IPS-15b (cell line): ENCODE measurements at regions not wholly inside any gene's neighbourhood (a gene's known extent, or its start where the extent isn't known, plus 50 kb on each side); places are given as distances from the start of the nearest gene placed in this dataset.

ENCODE experiments used
- H3K27me3 ChIP-seq: one replicate; pipeline ENCODE4 v1.6.1; 2013; ENCODE audit warnings: low read length; ENCODE audit not compliant: control insufficient read depth, insufficient read depth
- H3K36me3 ChIP-seq: one replicate; pipeline ENCODE4 v1.6.1; 2013; ENCODE audit warnings: low read length; ENCODE audit not compliant: control insufficient read depth, insufficient read depth
- H3K4me1 ChIP-seq: one replicate; pipeline ENCODE4 v1.6.1; 2013; ENCODE audit warnings: mild to moderate bottlenecking, low read length; ENCODE audit not compliant: control insufficient read depth, insufficient read depth
- H3K4me3 ChIP-seq: one replicate; pipeline ENCODE4 v1.5.1; 2013; ENCODE audit warnings: low read depth, low read length
- H3K9ac ChIP-seq: one replicate; pipeline ENCODE4 v1.6.1; 2013; ENCODE audit warnings: low read depth, mild to moderate bottlenecking, low read length
- H3K9me3 ChIP-seq: one replicate; pipeline ENCODE4 v1.6.1; 2013; ENCODE audit warnings: mild to moderate bottlenecking, low read length; ENCODE audit not compliant: control insufficient read depth, insufficient read depth

GRCh38 chr2:146048141-146048540 lies 1528.2 kb upstream of the ZEB2 start:
- H3K36me3 ChIP-seq, result no peaks in the 10 kb centered on the region
- H3K9me3 ChIP-seq, result no peaks in the 10 kb centered on the region
- H3K4me1 ChIP-seq, result no peaks in the 10 kb centered on the region
- no peak overlapping the region for H3K4me3 ChIP-seq
- no peak overlapping the region for H3K9ac ChIP-seq
- H3K27me3 ChIP-seq, result no peaks in the 10 kb centered on the region

DNA sequence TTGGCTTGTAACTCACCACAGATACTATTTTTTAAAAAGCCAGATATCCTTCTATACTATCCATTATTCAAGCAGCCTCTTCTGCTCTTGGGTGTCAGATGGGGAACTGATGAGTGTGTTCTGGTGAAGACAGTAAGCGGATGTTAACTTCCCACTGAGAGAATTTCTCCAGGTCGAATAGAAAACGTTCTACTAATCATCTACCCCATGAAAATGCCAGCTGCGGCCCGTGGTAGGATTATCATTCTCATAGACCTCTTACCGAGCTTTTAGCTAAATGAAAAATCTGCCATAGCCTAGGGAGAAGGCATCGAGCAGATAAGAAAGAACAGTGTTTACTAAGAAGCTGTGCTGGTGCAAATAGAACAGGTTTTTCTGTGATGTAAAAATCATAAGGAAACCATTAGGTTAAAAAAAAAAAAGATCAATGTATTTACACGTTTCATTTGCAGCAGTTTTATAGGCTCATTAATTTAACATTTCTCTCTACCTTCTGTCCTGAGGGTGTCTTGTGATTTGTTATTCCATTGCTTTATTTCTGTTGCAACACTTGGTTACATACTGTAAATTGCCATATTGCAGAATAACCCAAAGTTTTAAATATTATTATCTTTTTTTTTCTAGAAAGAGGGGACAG lies 1521.5 kb upstream of the ZEB2 start:
- Histone ChIP-seq H3K4me3 (no peak overlapping the region), H3K9me3 (no peaks in the 10 kb centered on the region), H3K9ac (no peak overlapping the region), H3K36me3 (no peaks in the 10 kb centered on the region), H3K4me1 (peaks cover 3% of the 10 kb centered on the region), H3K27me3 (no peaks in the 10 kb centered on the region)

GRCh38 chr2:146040051-146040450 lies 1520.1 kb upstream of the ZEB2 start:
- Histone ChIP-seq H3K9ac (no peak overlapping the region), H3K4me3 (no peak overlapping the region), H3K36me3 (no peaks in the 10 kb centered on the region), H3K9me3 (no peaks in the 10 kb centered on the region), H3K4me1 (peaks cover 3% of the 10 kb centered on the region), H3K27me3 (no peaks in the 10 kb centered on the region)

DNA sequence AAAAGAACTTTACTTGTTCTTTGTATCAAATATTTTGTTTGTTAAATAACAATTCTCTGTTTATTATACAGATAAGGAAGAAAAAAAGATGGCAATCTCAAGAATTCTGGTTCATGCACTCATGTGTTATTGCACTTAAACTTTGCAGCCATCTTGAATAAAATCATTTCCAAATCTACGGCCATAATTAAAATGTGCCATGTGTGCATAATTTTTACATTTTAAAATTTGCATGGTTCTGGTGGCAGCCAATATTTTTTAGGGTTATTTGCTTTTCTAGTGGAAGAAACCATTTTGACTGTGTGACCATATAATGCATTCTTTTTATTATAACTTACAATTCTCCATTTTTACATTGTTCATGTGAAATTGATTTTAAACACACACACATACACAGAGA lies 1518.1 kb upstream of the ZEB2 start:
- Histone ChIP-seq H3K4me1 (peaks cover 3% of the 10 kb centered on the region), H3K9ac (no peak overlapping the region), H3K4me3 (no peak overlapping the region), H3K36me3 (no peaks in the 10 kb centered on the region), H3K9me3 (no peaks in the 10 kb centered on the region), H3K27me3 (no peaks in the 10 kb centered on the region)

DNA sequence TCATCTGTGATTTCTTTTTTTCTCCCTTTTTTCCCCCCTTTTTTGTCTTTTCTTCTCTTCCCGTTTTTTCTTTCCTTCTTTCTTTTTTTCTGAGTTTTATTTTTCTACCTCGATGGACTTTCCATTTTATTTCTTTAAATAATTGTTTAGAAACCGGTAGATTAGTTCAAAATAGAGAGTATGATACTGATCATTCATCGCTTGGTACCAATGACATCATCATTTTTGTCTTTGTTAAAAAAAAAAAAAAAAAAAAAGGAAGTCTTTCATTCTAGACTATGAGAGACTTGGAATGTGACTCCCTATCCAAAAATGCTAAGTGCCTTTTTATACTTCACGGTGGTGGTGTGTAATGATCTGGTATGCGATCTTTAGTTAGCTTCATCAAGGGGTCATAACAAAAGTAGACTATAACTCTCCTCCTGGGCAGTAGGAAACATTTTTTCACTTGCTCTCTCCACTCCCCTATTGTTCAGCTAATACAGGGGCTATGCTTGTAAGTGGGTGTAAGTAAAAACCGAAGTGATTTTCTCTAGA lies 1517.5 kb upstream of the ZEB2 start:
- H3K36me3 ChIP-seq, result no peaks in the 10 kb centered on the region
- no peak overlapping the region for H3K9ac ChIP-seq
- H3K4me3 ChIP-seq, result no peak overlapping the region
- no peaks in the 10 kb centered on the region for H3K9me3 ChIP-seq
- no peaks in the 10 kb centered on the region for H3K27me3 ChIP-seq
- peaks cover 3% of the 10 kb centered on the region for H3K4me1 ChIP-seq

GRCh38 chr2:146031158-146031557 lies 1511.2 kb upstream of the ZEB2 start:
- Histone ChIP-seq H3K9me3 (no peaks in the 10 kb centered on the region), H3K4me1 (no peaks in the 10 kb centered on the region), H3K9ac (no peak overlapping the region), H3K36me3 (no peaks in the 10 kb centered on the region), H3K4me3 (no peak overlapping the region), H3K27me3 (no peaks in the 10 kb centered on the region)

GRCh38 chr2:146027156-146027555 lies 1507.2 kb upstream of the ZEB2 start:
- no peak overlapping the region for H3K4me3 ChIP-seq
- no peaks in the 10 kb centered on the region for H3K36me3 ChIP-seq
- no peaks in the 10 kb centered on the region for H3K27me3 ChIP-seq
- H3K4me1 ChIP-seq, result no peaks in the 10 kb centered on the region
- H3K9me3 ChIP-seq, result no peaks in the 10 kb centered on the region
- H3K9ac ChIP-seq, result no peak overlapping the region

GRCh38 chr2:146025519-146025918 lies 1505.6 kb upstream of the ZEB2 start:
- Histone ChIP-seq H3K36me3 (no peaks in the 10 kb centered on the region), H3K9me3 (no peaks in the 10 kb centered on the region), H3K4me1 (no peaks in the 10 kb centered on the region), H3K27me3 (no peaks in the 10 kb centered on the region), H3K4me3 (no peak overlapping the region), H3K9ac (no peak overlapping the region)

GRCh38 chr2:146024212-146024743 lies 1504.4 kb upstream of the ZEB2 start:
- Histone ChIP-seq H3K27me3 (no peaks in the 10 kb centered on the region), H3K9ac (no peak overlapping the region), H3K4me3 (no peak overlapping the region)

DNA sequence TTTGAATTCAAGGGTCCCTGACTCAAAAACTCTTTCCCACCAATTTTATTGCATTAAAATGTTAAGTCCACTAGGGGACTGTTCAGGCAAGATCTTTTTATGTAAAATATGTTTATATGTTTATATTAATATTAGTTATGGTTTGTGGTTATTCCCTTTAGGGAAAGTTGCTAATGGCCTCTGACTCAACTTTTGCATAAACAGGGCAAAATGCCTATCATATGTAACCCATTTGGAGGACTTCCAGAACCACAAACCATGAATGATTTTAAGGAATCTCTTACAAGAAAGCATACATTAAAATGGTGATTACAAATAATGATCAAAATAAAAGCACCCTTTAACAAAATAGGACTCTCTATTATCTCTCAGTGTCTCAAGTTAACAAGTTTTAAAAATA lies 1484.5 kb upstream of the ZEB2 start:
- no peak overlapping the region for H3K9ac ChIP-seq

More at GRCh38 chr2:146024212-146024743, 1504.4 kb upstream of the ZEB2 start:
- no peaks in the 10 kb centered on the region for H3K9me3 ChIP-seq
- no peaks in the 10 kb centered on the region for H3K4me1 ChIP-seq
- no peaks in the 10 kb centered on the region for H3K36me3 ChIP-seq

GRCh38 chr2:146003337-146003736 lies 1483.4 kb upstream of the ZEB2 start:
- no peaks in the 10 kb centered on the region for H3K36me3 ChIP-seq
- H3K27me3 ChIP-seq, result no peaks in the 10 kb centered on the region
- H3K9ac ChIP-seq, result no peak overlapping the region
- no peak overlapping the region for H3K4me3 ChIP-seq
- no peaks in the 10 kb centered on the region for H3K9me3 ChIP-seq
- H3K4me1 ChIP-seq, result no peaks in the 10 kb centered on the region

More for the DNA sequence above, 1484.5 kb upstream of the ZEB2 start:
- Histone ChIP-seq H3K4me3 (no peak overlapping the region), H3K27me3 (no peaks in the 10 kb centered on the region), H3K36me3 (no peaks in the 10 kb centered on the region), H3K9me3 (no peaks in the 10 kb centered on the region), H3K4me1 (no peaks in the 10 kb centered on the region)

DNA sequence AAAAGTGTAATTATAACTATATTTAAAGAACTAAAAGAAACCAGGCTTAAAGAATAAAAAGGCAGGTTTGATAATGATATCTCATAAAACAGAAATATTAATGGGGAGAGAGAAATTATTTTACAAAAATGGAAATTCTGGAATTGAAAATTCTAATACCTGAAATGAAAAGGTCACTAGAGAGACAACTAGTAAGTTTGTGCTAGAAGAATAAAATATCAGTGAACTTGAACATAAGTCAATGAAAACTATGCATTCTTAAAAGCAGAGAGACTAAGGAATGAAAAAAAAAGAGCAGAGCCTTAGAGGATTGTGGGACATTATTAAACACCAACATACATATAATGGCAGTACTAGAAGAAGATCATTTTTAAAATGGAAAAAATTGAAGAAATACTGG lies 1475.0 kb upstream of the ZEB2 start:
- Histone ChIP-seq H3K4me1 (no peaks in the 10 kb centered on the region), H3K27me3 (no peaks in the 10 kb centered on the region), H3K36me3 (no peaks in the 10 kb centered on the region), H3K9me3 (no peaks in the 10 kb centered on the region), H3K9ac (no peak overlapping the region), H3K4me3 (no peak overlapping the region)
